PFSK-1 (cell line): ENCODE measurements at regions not wholly inside any gene's neighbourhood (a gene's known extent, or its start where the extent isn't known, plus 50 kb on each side); places are given as distances from the start of the nearest gene placed in this dataset.

ENCODE experiments used
- POLR2AphosphoS5 ChIP-seq: IDR thresholded peaks from 2 replicates; pipeline ENCODE4 v1.6.1; 2012; ENCODE audit warnings: low read depth, mild to moderate bottlenecking, control low read depth, low read length, moderate library complexity
- SIN3A ChIP-seq: IDR thresholded peaks from 2 replicates; pipeline ENCODE4 v1.6.1; 2012; ENCODE audit warnings: mild to moderate bottlenecking, low read length, moderate library complexity, borderline replicate concordance; ENCODE audit not compliant: insufficient read depth
- TAF1 ChIP-seq: IDR thresholded peaks from 2 replicates; pipeline ENCODE4 v1.6.1; 2012; ENCODE audit warnings: low read length, control low read depth, borderline replicate concordance; ENCODE audit not compliant: insufficient read depth
- TF ChIP-seq, protein P1 (sequence below), 2 experiments: IDR thresholded peaks; 2 replicates each; pipeline versions ENCODE4 v1.6.1 to v1.8.0; 2011 to 2012; ENCODE audit warnings: low read depth in 2 of 2, low read length in 2 of 2, control low read depth in 1 of 2, inconsistent platforms in 1 of 2, mild to moderate bottlenecking in 1 of 2, moderate library complexity in 1 of 2; ENCODE audit not compliant: insufficient read depth in 1 of 2

DNA sequence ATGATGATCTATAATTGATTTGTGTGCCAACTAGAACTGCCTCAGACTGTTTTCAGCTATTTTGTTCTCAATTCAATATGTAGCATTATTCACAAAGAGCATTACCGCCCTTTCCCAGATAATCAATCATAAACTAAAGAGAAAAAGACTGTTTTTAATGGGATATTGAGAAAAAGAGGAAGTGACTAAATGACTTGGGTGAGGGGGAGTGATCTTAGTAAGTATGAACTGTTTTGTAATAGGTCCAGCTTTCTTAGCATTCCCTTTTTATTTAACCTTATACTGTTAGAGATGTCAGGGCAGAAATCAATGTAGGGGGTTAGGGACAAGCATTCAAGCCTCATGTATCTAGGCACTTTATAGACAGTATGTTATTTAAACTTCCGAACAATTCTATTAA, 157.8 kb upstream of the DPYD start:
- TF ChIP-seq POLR2AphosphoS5 (no peak), TAF1 (no peak), SIN3A (no peak)
- TF ChIP-seq, protein P1, sequence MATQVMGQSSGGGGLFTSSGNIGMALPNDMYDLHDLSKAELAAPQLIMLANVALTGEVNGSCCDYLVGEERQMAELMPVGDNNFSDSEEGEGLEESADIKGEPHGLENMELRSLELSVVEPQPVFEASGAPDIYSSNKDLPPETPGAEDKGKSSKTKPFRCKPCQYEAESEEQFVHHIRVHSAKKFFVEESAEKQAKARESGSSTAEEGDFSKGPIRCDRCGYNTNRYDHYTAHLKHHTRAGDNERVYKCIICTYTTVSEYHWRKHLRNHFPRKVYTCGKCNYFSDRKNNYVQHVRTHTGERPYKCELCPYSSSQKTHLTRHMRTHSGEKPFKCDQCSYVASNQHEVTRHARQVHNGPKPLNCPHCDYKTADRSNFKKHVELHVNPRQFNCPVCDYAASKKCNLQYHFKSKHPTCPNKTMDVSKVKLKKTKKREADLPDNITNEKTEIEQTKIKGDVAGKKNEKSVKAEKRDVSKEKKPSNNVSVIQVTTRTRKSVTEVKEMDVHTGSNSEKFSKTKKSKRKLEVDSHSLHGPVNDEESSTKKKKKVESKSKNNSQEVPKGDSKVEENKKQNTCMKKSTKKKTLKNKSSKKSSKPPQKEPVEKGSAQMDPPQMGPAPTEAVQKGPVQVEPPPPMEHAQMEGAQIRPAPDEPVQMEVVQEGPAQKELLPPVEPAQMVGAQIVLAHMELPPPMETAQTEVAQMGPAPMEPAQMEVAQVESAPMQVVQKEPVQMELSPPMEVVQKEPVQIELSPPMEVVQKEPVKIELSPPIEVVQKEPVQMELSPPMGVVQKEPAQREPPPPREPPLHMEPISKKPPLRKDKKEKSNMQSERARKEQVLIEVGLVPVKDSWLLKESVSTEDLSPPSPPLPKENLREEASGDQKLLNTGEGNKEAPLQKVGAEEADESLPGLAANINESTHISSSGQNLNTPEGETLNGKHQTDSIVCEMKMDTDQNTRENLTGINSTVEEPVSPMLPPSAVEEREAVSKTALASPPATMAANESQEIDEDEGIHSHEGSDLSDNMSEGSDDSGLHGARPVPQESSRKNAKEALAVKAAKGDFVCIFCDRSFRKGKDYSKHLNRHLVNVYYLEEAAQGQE (IDR thresholded peaks at IDR 0.05; ENCODE audit: insufficient read depth in 1 of 2, low read depth in 2 of 2, low read length in 2 of 2), result no peak
